Activated CD8-positive, alpha-beta memory T cell treated with anti-CD3 and anti-CD28 coated beads, Interleukin-2, amount 50 U/mL, for 1 hour (primary cell): ENCODE measurements at regions not wholly inside any gene's neighbourhood (a gene's known extent, or its start where the extent isn't known, plus 50 kb on each side); places are given as distances from the start of the nearest gene placed in this dataset.

Experiments
- DNase-seq: peaks from one replicate; pipeline ENCODE4 v3.0.0-alpha.2; 2020; ENCODE audit errors: extremely low read depth

DNA sequence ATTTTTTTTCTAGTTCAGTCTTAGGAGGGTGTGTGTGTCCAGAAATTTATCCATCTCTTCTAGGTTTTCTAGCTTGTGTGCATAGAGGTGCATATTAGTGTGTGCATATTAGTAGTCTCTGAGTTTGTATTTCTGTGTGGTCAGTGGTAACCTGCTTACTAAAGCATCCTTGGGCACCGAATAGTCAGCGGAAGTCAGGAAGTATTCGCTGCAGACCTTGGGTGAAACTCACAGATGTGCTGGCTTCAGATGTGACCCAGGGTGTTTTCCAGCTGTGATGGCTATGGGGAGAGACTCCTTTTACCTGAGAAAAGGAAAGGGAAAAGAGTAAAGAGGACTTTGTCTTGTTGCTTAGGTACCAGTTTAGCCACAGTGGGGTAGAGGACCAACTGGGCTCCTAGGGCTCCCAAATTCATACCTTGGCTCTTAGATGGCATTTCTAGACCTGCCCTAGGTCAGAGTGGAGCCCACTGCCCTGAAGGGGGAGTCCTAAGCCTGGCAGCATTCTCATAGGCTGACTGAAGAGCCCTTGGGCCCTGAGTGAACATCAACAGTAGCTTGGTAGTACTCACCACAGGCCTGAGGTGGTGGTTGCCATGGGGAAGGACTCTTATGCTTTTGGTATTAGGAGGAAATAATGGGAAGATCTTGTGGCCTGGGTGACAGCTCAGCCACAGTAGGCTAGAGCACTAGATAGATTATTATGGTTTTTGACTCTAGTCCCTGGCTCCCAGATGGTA, 286.0 kb upstream of the ZPLD1 start:
- DNase-seq: no peak

DNA sequence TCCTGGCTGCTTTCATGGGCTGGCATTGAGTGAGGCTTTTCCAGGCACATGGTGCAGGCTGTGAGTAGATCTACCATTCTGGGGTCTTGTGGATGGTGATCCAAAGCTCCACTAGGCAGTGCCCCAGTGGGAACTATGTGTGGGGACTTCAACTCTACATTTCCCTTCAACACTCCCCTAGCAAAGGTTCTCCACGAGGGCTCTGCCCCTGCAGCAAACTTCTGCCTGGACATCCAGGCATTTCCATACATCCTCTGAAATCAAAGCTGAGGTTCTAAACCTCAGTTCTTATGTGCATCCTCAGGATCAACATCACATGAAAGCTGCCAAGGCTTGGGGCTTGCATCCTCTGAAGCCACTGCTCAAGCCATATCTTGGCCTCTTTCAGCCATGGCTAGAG, 282.9 kb upstream of the ZPLD1 start:
- DNase-seq: no peak

DNA sequence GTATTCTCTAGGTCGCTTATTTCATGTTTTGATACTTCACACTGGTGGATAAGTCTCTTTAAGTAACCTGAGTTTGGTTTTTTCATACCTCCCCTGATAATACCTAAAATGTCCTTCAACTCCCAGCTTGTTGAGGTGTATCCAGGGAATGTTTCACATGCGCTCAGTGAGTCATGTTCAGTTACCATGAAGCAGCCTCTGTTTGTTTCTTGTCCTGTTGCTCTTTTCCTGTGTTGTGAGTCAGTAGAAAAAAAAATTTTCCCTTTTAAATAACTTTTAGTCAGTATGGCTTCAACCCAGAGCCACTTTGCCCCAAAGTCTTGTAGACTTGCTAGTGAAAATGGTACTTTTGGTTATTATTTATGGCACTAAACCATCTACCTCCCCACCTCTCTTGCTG, 278.4 kb upstream of the ZPLD1 start:
- no peak for DNase-seq

DNA sequence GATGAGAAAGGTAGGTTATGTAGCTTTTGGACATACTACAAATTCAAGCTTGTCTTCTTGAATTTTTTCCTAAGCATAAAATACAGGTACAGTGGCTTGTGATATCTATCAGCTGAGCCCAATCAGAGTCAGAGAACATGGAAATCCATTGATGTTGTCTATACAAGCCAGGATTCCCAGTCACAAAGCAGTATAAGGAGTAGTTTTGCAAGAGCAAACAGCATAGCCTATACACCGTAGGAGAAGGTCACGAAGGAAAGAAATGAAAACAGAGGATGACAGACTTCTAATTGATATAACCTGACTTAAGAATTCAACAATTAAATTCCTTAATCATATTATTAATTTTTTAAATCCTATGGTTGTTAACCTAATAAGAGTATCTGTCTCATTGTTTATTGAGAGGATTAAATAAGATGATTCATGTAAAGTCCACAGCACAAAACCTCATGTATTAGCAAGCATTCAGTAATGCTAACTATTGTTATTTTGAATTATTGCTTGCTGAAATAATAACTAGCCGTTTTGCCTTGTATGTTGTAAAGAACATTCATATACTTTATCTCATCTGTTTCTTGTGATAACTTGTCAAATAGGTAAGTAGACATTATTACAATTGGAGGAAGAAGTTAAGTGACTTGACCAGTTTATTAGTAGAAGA, 276.6 kb upstream of the ZPLD1 start:
- DNase-seq: no peak

DNA sequence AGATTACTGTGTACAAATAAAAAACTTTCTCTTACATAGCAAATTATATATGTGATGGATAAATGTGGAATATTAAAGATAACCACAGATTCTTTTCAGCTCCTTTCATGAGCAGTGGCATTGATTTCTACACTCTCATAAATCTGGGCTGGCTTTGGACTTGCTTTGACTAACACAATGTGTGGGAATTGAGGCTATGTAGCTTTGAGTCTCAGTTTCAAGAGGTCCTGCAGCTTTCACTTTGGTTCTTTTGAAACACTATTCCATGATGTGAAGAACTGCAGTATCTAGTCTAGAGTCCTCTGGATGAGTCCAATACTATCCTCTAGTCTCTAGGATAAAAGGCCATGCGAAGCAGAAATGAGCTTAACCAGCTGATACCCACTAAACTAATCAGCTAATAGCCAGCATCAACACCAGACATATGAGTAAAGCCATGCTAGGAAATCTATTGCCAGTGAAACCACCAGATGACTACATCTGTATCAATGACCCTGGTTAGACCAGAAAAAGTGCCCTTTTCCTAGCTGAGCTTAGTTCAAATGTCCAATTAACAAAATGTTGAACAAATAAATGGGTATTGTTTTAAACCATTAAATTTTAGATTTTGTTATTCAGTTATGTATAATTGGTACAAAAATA, 274.9 kb upstream of the ZPLD1 start:
- no peak for DNase-seq

DNA sequence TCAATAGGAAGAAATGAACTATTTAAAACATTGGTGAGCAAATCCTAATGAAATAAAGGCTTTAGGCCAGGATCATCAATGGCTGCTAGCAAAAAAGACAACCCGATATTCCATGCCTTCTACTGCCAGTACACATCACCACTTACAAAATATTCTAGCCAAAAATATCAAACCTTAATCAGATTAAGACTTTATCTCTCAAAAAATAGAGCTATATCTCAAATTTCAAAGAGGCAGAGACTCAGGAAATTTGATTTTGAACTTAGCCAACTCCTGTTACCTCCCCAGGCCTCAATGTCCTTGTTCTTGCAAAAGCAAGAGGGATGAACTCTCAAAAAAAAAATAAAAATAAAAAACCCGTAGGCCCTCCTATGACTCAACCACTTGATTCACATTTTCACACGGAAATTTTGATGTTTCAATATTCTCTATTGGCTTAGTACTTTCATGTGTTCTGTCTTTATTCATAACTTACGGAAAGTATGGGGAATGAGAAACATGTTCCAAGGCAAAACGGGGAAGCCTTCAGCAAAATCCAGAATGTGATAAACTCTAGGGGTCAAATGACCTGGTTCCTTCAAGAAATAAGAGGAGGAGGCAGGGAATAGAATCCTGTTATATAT, 273.3 kb upstream of the ZPLD1 start:
- no peak for DNase-seq

DNA sequence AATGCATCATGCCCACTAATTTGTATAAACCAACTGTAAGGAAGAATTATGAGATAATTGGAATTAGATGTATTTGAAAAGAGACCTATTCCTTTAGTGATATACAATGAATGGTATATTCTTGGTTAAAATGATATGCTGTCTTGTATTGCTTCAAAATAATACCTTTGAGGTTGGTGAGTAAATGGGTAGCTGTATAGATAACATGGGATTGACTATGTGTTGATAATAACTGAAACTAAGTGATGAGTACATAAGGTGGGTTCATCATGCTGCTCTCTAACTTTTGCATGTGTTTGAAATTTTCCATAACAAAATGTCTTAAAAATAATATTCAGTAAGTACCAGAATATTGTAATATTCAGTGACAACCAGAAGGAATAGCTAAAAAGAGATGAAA, 272.6 kb upstream of the ZPLD1 start:
- no peak for DNase-seq

DNA sequence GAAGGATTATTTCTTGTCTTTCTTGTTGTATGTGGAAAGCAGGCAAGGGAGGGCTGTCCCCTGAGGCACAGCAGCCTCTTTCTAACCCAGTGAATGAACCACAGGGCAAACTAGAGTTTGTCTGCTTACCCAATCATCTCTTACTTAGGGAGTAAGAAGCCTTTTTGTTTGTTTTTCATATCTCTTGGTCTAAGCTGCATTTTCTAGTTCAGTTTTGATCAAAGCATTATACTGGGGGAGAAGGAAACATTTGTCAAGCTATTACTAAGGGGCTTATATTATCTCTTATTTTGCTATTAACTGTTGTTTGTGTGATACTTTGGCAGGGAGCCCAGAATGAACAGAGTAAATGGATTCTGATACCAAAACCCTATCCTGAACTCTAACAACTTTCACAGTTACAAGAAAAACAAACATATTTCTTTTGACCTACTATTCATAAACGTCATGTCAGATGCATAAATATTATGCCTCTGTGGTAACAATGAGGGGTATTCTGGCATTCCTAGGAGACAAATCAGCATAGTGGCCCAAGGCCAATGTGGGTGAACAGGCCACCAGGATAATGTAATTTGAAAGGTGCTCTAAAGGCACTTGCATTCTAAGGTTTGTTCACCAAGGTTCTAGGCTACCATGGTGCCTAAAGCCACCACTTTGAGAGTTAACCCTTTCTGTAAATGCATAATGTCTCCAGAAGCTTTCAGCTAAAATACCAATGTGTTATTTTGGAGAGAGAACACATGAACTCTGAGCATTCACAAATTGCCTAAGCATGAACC, 271.6 kb upstream of the ZPLD1 start:
- no peak for DNase-seq

DNA sequence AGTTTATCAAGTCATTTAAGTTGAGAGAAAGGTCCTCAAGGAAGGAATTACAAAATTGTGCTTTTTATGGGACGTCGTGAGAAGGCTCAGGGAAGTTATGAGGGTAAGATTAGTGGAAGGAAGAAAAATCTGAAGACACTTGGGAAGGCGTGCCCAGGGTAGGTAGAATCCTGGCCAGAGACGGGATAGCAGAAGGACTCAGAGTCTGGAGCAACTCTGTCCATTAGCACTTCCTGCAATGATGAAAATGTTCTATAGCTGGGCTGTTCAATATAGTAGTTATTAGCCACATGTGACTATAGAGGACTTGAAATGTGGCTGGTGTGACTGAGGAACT, 271.0 kb upstream of the ZPLD1 start:
- no peak for DNase-seq

DNA sequence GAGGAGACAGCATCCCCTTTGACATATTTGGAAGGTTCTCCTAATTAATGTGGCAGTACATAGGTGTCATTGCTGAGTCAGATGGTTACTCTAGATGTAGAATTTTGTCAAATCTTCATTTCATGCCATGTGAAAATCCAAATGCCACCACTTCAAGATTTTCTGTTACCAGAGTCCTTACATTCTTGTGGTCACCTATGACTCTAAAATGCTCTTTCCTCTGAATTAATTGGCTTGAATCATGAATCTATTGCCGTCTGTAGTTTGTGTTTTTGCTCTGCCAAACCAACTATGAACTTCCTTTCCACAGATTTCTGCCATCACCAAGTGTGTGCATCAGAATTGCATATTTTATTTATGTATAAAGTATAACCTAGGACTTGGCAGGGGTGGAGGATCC, 269.4 kb upstream of the ZPLD1 start:
- DNase-seq: no peak

DNA sequence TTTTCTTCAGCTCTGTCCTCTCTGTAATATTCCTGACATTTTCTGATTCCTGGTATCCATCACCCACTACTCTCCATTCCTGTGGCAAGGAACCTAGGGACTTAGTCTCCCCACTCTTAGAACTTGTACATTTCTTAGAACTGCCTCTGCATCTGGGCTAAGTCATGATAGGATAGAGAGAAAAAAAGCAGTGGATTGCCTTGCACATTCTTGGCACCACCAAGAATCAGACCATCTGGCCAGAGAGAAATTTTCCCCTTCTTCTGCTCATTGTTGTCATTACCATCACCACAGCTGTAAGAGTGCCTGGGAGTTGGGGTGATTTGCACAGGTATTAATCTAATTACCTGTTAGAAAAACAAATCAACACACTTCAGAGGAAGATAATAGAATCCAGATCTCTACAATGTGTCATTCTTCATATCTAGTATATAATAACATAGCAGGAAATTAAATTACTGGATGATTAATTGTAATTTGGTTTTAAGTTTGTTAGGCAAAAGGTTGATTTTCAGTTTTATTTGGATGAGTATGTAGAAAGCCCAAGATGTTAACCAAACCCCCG, 264.8 kb upstream of the ZPLD1 start:
- DNase-seq: no peak

DNA sequence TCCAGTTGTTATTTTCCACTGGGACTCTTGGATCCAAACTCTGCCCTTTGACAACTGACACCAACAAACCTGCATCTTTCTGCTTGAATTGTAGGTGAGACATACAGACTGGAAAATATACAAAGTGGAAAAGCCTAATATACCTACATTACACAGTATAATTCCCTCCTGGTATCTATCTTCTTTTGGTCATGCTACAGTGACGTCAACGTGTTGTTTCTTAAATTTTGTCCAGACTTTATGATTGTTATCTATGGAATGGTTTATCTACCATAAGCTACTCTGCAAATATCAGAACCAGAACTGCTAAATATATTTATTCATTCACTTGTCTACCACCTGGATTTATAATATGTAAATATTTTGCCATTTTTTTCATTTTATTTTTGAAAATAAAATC, 264.3 kb upstream of the ZPLD1 start:
- DNase-seq: no peak

DNA sequence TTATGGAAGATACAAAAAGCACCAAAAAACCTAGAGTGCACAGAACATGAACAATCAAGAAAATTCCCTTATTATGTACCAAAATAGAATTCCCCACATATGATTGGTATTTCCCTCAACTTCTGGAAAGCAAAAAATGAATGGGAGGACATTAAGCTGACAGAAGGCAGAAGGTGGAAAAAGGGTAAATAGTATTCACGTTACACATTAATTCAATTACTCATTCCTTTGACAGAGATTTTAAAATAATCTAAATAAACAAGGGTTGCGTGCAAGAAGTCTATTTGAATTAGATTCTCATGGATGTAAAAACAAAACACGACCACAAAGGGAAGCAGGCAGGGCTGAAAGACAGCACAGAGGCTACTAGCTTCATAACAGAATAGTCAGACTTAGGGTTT, 260.5 kb upstream of the ZPLD1 start:
- DNase-seq: no peak

DNA sequence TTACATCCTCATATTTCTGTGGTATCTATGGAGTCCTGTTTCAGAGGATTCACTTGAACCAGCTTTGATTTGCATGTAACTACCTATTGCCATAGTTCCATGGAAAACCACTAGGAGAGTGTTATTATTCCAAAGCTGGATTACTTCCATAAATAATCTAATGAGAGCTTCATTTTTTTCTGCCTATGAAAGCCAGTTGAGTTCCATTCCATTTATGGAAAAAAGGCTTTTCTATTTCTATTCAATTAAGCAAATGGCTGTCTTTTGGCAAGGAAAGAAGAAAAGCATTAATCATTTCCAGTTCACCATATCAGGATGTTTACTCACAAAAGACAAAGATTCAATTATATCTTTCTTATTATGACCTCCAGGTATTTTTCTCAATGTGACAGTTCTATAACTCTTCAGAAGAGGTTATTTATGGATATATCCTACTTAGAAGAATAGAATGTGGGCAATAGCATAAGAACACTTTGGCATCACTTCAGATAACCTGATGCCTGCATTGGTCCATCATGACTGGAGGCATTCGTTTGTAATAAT, 259.9 kb upstream of the ZPLD1 start:
- DNase-seq: no peak

DNA sequence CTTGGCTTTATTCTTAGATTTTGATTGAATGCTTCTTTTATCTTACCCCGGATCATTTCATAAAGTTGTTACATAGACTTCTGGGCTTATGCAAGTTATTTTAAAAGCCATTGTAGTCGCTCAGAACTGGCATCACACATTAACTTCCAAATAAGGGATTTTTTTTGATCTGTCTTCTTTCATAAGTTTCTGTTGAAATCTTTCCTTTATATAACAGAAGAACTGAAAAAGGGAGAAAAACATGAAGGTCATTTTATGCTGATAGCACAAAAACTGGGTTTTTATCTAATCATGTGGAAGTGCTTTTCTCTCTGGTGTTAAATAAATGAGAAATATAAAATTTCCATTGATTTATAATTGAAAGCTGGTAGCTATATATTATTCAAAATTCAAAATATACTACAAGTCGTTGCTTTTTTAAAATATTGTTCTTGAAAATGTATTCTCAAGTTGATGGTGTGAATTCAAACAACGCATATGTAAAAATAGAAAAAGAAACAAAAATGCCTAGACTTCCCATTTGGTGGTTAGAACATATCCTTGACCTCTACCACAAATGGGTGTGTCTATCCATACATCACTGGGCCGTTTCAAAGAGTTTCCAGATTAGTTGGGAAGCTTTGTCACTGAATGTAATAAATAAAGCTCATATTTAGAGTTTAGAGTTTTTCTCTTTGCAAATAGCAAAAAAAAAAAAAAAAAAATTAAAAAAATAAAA, 258.3 kb upstream of the ZPLD1 start:
- DNase-seq: no peak

DNA sequence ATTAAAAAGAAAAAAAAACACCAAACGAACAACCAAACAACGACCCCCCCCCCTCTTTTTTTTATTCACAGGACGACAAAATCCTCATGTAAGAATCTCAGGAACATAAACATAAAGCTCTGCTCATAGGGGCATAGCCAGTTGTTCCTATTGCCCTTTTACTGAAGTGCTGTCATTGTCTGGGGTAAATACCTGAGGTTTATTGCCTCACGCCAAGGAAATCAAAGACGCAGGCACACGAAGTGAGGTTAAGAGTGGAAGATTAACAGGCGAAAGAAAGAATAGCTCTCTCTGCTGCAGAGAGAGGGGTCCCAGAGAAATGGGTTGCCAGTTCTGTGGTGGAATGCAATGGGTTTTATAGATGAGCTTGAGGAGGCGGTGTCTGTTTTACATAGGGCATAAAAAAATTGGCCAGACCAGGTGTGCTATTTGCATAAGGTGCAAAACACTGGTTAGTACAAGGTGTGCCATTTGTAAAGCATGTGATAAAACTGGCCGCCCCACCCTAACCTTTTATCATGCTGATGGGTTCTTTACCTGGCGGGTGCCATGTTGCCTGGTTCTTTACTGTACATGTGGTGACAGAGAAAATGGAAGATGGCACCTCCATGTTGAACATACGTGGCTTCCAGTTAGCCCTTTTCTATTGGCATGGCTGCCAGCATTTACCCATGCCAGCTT, 257.6 kb upstream of the ZPLD1 start:
- no peak for DNase-seq

DNA sequence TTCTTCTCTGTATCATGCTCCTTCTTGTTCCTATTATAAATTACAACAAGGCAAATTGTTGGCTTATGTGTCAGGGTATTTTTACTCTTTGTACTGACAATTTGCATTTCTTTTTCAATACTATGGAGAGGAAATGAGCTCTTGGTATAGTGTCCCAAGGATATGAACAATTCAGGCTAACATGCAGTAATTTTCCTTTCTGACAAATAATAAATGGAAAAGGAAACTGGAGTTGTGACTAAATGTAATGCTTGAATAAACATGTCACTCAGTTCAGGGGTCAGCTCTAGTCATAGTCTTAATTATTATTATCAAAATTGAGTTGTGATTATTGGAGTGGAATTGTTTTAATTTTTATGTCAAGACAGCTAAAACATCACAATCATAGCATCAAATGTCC, 256.0 kb upstream of the ZPLD1 start:
- no peak for DNase-seq

DNA sequence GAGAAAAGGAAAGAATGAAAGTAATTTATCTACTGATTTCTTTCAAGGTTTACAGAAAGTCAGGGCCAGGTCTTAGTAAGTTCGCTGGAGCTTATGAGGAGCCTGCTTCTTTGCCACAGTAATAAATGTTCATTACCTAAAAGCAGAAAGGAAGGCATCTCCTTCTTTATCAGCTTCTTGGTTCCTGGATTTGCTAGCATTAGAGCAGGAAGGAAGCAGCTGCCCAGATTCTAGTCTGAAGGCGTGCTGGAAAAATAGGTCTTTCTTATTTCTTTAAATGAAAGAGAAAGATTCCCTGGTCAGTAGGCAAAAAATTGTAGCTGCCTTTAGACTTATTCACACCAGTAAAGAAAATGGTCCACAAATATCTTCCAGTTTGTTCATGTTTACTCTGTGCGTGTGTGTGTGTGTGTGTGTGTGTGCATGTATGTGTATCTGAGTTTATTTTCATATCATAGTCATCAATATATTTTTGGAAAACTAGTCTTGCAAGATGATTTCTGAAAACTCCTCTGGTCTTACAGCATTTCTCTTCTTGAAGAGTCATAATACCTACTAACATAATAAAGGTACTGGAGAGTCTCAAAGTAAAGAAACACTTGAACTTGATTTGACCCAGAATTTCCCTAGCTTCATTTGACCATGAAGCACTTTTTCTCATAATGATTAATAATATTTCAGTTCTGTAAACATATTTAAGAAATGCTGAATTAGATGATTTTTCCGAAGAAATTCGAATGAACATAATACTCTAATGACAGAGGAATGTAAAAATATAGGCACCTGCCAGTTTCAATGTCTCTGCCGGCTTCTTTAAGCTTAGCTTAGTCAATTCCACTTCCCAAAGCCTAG, 255.3 kb upstream of the ZPLD1 start:
- DNase-seq: no peak

DNA sequence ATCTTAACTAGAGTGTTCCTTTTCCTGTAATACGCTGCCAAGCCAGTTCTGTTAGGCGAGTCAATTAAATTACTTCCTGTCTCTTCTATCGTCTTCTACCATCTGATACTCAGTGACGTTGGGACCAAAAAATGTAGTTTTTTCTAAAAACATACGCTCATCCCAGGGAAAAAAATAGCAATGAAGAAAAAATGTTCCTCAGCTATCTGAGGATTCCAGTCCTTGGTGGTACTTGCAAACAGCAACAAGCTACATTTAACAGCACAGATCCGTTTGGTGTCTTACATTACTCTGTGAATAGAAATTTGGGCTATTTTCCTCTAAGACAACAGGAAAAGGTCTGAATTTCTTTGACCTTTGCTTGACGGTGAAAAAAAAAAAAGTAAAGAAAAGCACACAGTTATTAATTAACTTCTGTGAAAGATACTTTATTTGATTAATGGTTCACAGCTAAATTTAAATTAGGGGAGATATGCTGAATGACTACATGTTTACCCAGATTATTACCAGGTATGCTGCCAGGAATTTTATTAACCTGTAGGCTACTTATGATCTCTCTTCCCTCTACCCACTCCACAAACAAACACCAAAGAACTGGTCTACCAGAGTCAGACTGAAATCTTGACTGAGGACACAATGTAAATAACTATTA, 254.4 kb upstream of the ZPLD1 start:
- DNase-seq: no peak
